ENCODE measurements at regions not wholly inside any gene's neighbourhood (a gene's known extent, or its start where the extent isn't known, plus 50 kb on each side); places are given as distances from the start of the nearest gene placed in this dataset.

- DNase-seq: no peak
Observed at GRCh38 chr9:18236336-18236735, 237.6 kb upstream of the ADAMTSL1 start.

- no peak for DNase-seq
Observed at GRCh38 chr9:18237776-18238175, 236.2 kb upstream of the ADAMTSL1 start.

GRCh38 chr9:18238254-18238653 lies 235.7 kb upstream of the ADAMTSL1 start:
- DNase-seq: no peak

GRCh38 chr9:18238752-18239447 lies 235.1 kb upstream of the ADAMTSL1 start:
- no peak for DNase-seq

- no peak for DNase-seq
Observed at GRCh38 chr9:18240213-18240612, 233.7 kb upstream of the ADAMTSL1 start.

GRCh38 chr9:18245911-18246310 lies 228.0 kb upstream of the ADAMTSL1 start:
- no peak for DNase-seq

- no peak for DNase-seq
Observed at GRCh38 chr9:18250053-18250452, 223.9 kb upstream of the ADAMTSL1 start.

GRCh38 chr9:18253950-18254349 lies 220.0 kb upstream of the ADAMTSL1 start:
- no peak for DNase-seq

GRCh38 chr9:18255158-18255629 lies 218.8 kb upstream of the ADAMTSL1 start:
- peak; percentile 17 to 51 (median 42) for DNase-seq

GRCh38 chr9:18255747-18256146 lies 218.2 kb upstream of the ADAMTSL1 start:
- DNase-seq: no peak

GRCh38 chr9:18256568-18256967 lies 217.4 kb upstream of the ADAMTSL1 start:
- DNase-seq: no peak

GRCh38 chr9:18260521-18260920 lies 213.4 kb upstream of the ADAMTSL1 start:
- no peak for DNase-seq

- no peak for DNase-seq
Observed at GRCh38 chr9:18261181-18261580, 212.8 kb upstream of the ADAMTSL1 start.

GRCh38 chr9:18263377-18263776 lies 210.6 kb upstream of the ADAMTSL1 start:
- DNase-seq: no peak

- no peak for DNase-seq
Observed at GRCh38 chr9:18268381-18268780, 205.6 kb upstream of the ADAMTSL1 start.

- no peak for DNase-seq
Observed at GRCh38 chr9:18269561-18269960, 204.4 kb upstream of the ADAMTSL1 start.

GRCh38 chr9:18274693-18275092 lies 199.3 kb upstream of the ADAMTSL1 start:
- no peak for DNase-seq

- no peak for DNase-seq
Observed at GRCh38 chr9:18275313-18275990, 198.5 kb upstream of the ADAMTSL1 start.

- DNase-seq: no peak
Observed at GRCh38 chr9:18281291-18281690, 192.7 kb upstream of the ADAMTSL1 start.

- DNase-seq: no peak
Observed at GRCh38 chr9:18294229-18294628, 179.7 kb upstream of the ADAMTSL1 start.

GRCh38 chr9:18296702-18297055 lies 177.3 kb upstream of the ADAMTSL1 start:
- DNase-seq: no peak

GRCh38 chr9:18297056-18297841 lies 176.7 kb upstream of the ADAMTSL1 start:
- no peak for DNase-seq

- DNase-seq: no peak
Observed at GRCh38 chr9:18299449-18299848, 174.5 kb upstream of the ADAMTSL1 start.

Measured in activated naive CD4-positive, alpha-beta T cell (primary cell).